Left ventricle myocardium inferior (tissue), 1 donor: ENCODE measurements at regions not wholly inside any gene's neighbourhood (a gene's known extent, or its start where the extent isn't known, plus 50 kb on each side); places are given as distances from the start of the nearest gene placed in this dataset.

Experiments used
- DNase-seq: peaks from one replicate; pipeline ENCODE4 v3.0.0-alpha.2; 2020
- H3K27ac ChIP-seq: fragments of 200-600 bp; replicated peaks from 2 replicates; pipeline ENCODE4 v1.8.0; 2021
- H3K27me3 ChIP-seq: fragments of 200-600 bp; 2 replicates; pipeline ENCODE4 v1.8.0; 2021; ENCODE audit warnings: low read depth
- H3K36me3 ChIP-seq: fragments of 200-600 bp; 2 replicates; pipeline ENCODE4 v1.8.0; 2021
- H3K4me1 ChIP-seq: fragments of 200-600 bp; 2 replicates; pipeline ENCODE4 v1.8.0; 2021
- H3K4me3 ChIP-seq: fragments of 200-600 bp; 2 replicates; pipeline ENCODE4 v1.8.0; 2021; ENCODE audit warnings: mild to moderate bottlenecking, moderate library complexity
- H3K9me3 ChIP-seq: fragments of 200-600 bp; replicated peaks from 2 replicates; pipeline ENCODE4 v1.8.0; 2021
- intact Hi-C: fragments of 100-400 bp; cut with micrococcal nuclease; formaldehyde crosslinking; loops from one replicate; pipeline ENCODE4 v1.11.0; 2022
- TF ChIP-seq, protein P1 (sequence below): fragments of 200-600 bp; IDR thresholded peaks from 2 replicates; pipeline ENCODE4 v1.8.0; 2021; ENCODE audit warnings: antibody characterized with exemption, mild to moderate bottlenecking, borderline replicate concordance
- donor health status: DM: no; HTN: yes; CAD: no; lungs with severe emphysema.

DNA sequence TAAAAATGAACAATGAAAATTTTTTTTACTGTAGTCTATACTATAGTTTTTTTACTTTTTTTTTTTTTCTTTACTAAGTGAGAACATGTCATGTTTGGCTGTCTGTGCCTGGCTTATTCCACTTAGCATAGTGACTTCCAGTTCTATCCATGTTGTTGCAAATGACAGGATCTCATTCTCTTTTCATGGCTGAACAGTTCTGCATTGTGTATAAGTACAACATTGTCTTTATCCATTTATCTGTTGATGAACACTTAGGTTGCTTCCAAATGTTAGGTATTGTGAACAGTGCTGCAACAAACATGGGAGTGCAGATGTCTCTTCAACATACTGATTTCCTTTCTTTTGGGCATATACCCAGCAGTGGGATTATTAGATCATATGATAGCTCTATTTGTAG is 88.1 kb upstream of the CCDC90B start:
- H3K4me1 ChIP-seq = no peaks in the 10 kb centered on the region
- H3K27ac ChIP-seq = no peak overlapping the region
- intact Hi-C loops = no loop called here
- peaks cover 11% of the 10 kb centered on the region for H3K9me3 ChIP-seq
- H3K27me3 ChIP-seq = no peaks in the 10 kb centered on the region
- no peak for DNase-seq
- H3K36me3 ChIP-seq = no peaks in the 10 kb centered on the region
- TF ChIP-seq, protein P1, sequence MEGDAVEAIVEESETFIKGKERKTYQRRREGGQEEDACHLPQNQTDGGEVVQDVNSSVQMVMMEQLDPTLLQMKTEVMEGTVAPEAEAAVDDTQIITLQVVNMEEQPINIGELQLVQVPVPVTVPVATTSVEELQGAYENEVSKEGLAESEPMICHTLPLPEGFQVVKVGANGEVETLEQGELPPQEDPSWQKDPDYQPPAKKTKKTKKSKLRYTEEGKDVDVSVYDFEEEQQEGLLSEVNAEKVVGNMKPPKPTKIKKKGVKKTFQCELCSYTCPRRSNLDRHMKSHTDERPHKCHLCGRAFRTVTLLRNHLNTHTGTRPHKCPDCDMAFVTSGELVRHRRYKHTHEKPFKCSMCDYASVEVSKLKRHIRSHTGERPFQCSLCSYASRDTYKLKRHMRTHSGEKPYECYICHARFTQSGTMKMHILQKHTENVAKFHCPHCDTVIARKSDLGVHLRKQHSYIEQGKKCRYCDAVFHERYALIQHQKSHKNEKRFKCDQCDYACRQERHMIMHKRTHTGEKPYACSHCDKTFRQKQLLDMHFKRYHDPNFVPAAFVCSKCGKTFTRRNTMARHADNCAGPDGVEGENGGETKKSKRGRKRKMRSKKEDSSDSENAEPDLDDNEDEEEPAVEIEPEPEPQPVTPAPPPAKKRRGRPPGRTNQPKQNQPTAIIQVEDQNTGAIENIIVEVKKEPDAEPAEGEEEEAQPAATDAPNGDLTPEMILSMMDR = no peak
- no peak overlapping the region for H3K4me3 ChIP-seq

DNA sequence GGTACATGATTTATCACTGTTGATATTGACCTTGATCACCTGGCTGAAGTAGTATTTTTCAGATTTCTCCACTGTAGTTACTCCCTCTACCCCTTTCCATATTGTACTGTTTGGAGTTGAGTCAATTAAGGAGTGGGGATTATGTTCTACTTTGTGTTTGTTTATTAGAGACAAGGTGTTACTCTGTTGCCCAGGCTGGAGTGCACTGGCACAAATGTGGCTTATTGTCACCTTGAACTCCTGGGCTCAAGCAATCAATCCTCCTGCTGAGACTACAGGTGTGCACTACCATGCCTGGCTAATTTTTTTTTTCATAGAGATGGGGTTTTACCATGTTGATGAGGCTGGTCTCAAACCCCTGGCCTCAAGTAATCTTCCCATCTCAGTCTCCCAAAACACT is 85.3 kb upstream of the CCDC90B start:
- DNase-seq = no peak
- Histone ChIP-seq H3K4me3 (no peak overlapping the region), H3K9me3 (peaks cover 38% of the 10 kb centered on the region), H3K36me3 (no peaks in the 10 kb centered on the region), H3K4me1 (no peaks in the 10 kb centered on the region), H3K27me3 (no peaks in the 10 kb centered on the region), H3K27ac (no peak overlapping the region)
- TF ChIP-seq, protein P1 = no peak
- intact Hi-C loops = no loop called here

DNA sequence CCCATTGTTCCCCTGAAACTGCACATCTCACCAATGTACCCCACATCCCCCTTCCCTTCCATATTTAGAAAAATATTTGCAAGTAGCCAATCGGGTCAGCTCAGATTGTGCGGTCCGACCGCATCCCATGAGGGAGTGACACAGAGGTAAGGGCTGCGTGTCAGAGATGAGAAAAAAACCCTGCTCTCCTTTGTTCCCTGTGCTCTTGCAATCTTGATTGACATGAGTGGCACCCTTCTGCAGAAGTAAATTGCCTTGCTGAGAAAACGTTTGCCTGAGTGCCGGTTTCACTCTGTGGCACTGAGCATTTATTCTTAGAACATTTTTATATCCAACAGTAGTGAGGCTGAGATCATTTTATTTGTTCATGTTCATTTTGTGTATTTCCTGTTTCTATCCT is 81.6 kb upstream of the CCDC90B start:
- no peaks in the 10 kb centered on the region for H3K36me3 ChIP-seq
- no peak for DNase-seq
- no peaks in the 10 kb centered on the region for H3K27me3 ChIP-seq
- intact Hi-C loops = no loop called here
- H3K4me1 ChIP-seq = no peaks in the 10 kb centered on the region
- TF ChIP-seq, protein P1 = no peak
- peaks cover 30% of the 10 kb centered on the region for H3K9me3 ChIP-seq
- no peak overlapping the region for H3K27ac ChIP-seq
- no peak overlapping the region for H3K4me3 ChIP-seq

DNA sequence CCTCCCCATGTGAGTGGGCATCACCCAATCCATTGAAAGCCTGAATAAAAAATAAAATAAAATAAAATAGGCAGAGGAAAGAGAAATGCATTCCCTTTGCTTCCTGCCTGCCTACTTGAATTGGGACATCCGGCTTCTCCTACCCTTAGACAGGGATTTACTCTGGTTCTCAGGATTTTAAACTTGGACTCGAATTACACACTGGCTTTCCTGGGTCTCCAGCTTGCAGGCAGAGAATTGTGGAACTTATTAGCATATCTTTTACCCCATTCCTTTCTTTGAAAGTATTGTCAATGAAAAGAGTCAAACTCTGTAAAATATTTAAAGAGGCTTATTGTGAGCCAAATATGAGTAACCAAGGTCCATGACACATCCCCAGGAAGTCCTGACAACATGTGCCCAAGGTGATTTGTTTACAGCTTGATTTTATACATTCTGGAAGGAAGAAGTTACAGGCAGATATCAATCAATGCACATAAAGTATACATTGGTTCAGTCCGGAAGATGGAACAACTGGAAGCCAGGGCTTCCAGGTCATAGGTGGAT is 78.4 kb upstream of the CCDC90B start:
- intact Hi-C loops = no loop called here
- no peak for DNase-seq
- H3K4me3 ChIP-seq = no peak overlapping the region

DNA sequence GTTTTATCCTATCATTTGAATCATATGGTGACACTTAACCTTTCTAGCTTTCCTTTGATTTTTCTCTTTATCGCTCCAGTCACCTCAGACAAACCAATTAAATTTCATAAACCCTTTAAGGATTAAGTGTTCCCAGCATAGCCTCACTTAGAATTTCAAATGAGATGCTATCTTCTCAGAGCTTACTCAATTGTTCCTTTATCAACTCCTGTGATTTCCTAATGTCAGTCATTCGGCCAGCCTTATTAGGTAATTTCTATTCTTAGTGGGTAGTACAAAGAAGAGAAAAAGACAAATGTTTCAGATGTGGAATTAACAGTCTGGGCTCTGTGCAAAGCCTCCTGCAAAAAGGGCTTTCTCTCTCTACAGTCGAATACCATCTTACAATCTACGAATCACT is 77.1 kb upstream of the CCDC90B start:
- DNase-seq = no peak
- Histone ChIP-seq H3K9me3 (peaks cover 17% of the 10 kb centered on the region), H3K36me3 (no peaks in the 10 kb centered on the region), H3K27ac (no peak overlapping the region), H3K27me3 (no peaks in the 10 kb centered on the region), H3K4me1 (no peaks in the 10 kb centered on the region), H3K4me3 (no peak overlapping the region)
- TF ChIP-seq, protein P1 = no peak
- intact Hi-C loops = no loop called here

More for the DNA sequence above, 78.4 kb upstream of the CCDC90B start:
- Histone ChIP-seq H3K9me3 (peaks cover 30% of the 10 kb centered on the region), H3K36me3 (no peaks in the 10 kb centered on the region), H3K4me1 (no peaks in the 10 kb centered on the region), H3K27ac (no peak overlapping the region), H3K27me3 (no peaks in the 10 kb centered on the region)
- TF ChIP-seq, protein P1 = no peak
